ENCODE measurements at regions not wholly inside any gene's neighbourhood (a gene's known extent, or its start where the extent isn't known, plus 50 kb on each side); places are given as distances from the start of the nearest gene placed in this dataset.

GRCh38 chr5:174412374-174412773 is 312.0 kb upstream of the MSX2 start:
- no peak for DNase-seq (ENCODE audit: low read depth)

GRCh38 chr5:174412941-174413340 is 311.4 kb upstream of the MSX2 start:
- DNase-seq (ENCODE audit: low read depth), result no peak

- no peak for DNase-seq (ENCODE audit: low read depth)
Observed at GRCh38 chr5:174413567-174414314, 310.6 kb upstream of the MSX2 start.

GRCh38 chr5:174414315-174414710 is 310.1 kb upstream of the MSX2 start:
- no peak for DNase-seq (ENCODE audit: low read depth)

GRCh38 chr5:174418809-174419539 is 305.4 kb upstream of the MSX2 start:
- DNase-seq (ENCODE audit: low read depth), result no peak

GRCh38 chr5:174419540-174420132 is 304.7 kb upstream of the MSX2 start:
- DNase-seq (ENCODE audit: low read depth), result peak; percentile 69

- no peak for DNase-seq (ENCODE audit: low read depth)
Observed at GRCh38 chr5:174420651-174421407, 303.6 kb upstream of the MSX2 start.

GRCh38 chr5:174421408-174421805 is 303.0 kb upstream of the MSX2 start:
- no peak for DNase-seq (ENCODE audit: low read depth)

- DNase-seq (ENCODE audit: low read depth), result no peak
Observed at GRCh38 chr5:174423558-174423957, 300.8 kb upstream of the MSX2 start.

- no peak for DNase-seq (ENCODE audit: low read depth)
Observed at GRCh38 chr5:174424219-174425053, 299.9 kb upstream of the MSX2 start.

GRCh38 chr5:174425271-174425963 is 299.0 kb upstream of the MSX2 start:
- no peak for DNase-seq (ENCODE audit: low read depth)

- DNase-seq (ENCODE audit: low read depth), result no peak
Observed at GRCh38 chr5:174425964-174426290, 298.5 kb upstream of the MSX2 start.

- no peak for DNase-seq (ENCODE audit: low read depth)
Observed at GRCh38 chr5:174426388-174426787, 298.0 kb upstream of the MSX2 start.

- no peak for DNase-seq (ENCODE audit: low read depth)
Observed at GRCh38 chr5:174426851-174427250, 297.5 kb upstream of the MSX2 start.

- DNase-seq (ENCODE audit: low read depth), result no peak
Observed at GRCh38 chr5:174427304-174427703, 297.1 kb upstream of the MSX2 start.

- no peak for DNase-seq (ENCODE audit: low read depth)
Observed at GRCh38 chr5:174428895-174429294, 295.5 kb upstream of the MSX2 start.

- DNase-seq (ENCODE audit: low read depth), result no peak
Observed at GRCh38 chr5:174430940-174431339, 293.4 kb upstream of the MSX2 start.

- DNase-seq (ENCODE audit: low read depth), result no peak
Observed at GRCh38 chr5:174431504-174431903, 292.9 kb upstream of the MSX2 start.

- no peak for DNase-seq (ENCODE audit: low read depth)
Observed at GRCh38 chr5:174433098-174433497, 291.3 kb upstream of the MSX2 start.

GRCh38 chr5:174436750-174437149 is 287.6 kb upstream of the MSX2 start:
- DNase-seq (ENCODE audit: low read depth), result no peak

All from stimulated activated CD8-positive, alpha-beta memory T cell treated with anti-CD3 and anti-CD28 coated beads, Interleukin-4, amount 100 ng/mL, for 24 hours (primary cell).